HUDEP-2 (cell line): ENCODE measurements at regions not wholly inside any gene's neighbourhood (a gene's known extent, or its start where the extent isn't known, plus 50 kb on each side); places are given as distances from the start of the nearest gene placed in this dataset.
"Not testable (repeated sequence)": the region's sequence is repeated elsewhere in the genome, so short reads cannot be mapped to it uniquely, and the experiment has no call there.

Experiments used
- DNase-seq, 76 experiments: peaks; one replicate each; lab custom pipeline; 2025; ENCODE audit not compliant: unreplicated experiment in 76 of 76; lab: John Stamatoyannopoulos, UW

- DNase-seq = no peak
Measured at GRCh38 chr7:68748934-68749900, 849.1 kb upstream of the AUTS2 start.

GRCh38 chr7:68752485-68753178 lies 845.6 kb upstream of the AUTS2 start:
- no peak for DNase-seq

DNA sequence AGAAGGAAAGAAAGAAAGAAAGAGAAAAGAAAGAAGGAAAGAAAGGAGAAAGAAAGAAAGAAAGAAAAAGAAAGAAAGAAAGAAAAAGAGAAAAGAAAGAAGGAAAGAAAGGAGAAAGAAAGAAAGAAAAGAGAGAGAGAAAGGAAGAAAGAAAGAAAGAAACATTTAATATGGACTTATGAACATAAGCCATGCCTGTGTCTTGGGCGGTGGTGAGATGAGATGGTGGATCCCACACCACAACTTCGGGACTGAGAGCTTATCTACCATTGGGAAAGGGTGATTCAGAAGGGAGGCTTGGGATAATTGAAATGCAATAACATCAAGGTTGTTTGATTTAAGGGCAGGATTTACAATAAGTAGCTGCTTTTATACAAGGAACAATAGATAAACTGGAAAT lies 843.9 kb upstream of the AUTS2 start:
- DNase-seq = no peak

GRCh38 chr7:68756986-68757495 lies 841.2 kb upstream of the AUTS2 start:
- no peak for DNase-seq

DNA sequence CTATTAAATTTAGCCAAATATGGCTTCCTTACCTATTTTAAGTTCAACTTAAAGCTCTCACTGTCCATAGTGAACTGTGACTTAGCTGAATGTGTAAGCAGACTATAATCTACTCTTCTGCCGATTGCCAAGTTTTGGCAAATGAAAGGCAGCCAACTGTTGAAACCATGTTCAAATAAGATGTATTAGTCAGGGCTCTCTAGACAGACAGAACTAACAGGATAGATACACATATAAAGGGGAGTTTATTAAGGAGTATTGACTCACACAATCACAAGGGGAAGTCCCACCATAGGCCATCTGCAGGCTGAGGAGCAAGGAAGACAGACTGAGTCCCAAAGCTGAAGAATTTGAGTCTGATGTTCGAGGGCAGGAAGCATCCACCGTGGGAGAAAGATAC lies 837.7 kb upstream of the AUTS2 start:
- no peak for DNase-seq

GRCh38 chr7:68767462-68767861 lies 830.8 kb upstream of the AUTS2 start:
- DNase-seq = no peak

DNA sequence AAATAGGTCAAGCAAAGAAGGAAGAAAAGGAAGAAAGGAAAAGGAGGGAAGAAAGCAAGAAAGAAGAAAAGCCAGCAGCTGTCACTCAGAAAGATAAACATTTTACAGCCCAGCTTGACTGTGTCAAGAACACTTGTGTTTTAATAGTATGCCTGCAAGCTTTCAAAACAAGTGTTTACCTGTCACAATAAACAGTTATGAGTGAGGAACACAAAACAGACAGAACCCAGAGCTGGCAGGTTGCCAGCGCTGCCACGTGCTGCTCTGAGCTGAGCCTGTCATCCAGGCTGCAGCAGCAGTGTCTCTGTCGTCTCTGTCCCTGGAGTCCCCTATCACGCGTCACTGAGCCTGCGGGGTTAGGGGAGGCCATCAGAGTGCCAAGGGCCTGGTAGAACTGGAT lies 827.6 kb upstream of the AUTS2 start:
- DNase-seq = no peak

GRCh38 chr7:68776326-68776725 lies 821.9 kb upstream of the AUTS2 start:
- no peak for DNase-seq

GRCh38 chr7:68783684-68784083 lies 814.6 kb upstream of the AUTS2 start:
- DNase-seq = no peak

DNA sequence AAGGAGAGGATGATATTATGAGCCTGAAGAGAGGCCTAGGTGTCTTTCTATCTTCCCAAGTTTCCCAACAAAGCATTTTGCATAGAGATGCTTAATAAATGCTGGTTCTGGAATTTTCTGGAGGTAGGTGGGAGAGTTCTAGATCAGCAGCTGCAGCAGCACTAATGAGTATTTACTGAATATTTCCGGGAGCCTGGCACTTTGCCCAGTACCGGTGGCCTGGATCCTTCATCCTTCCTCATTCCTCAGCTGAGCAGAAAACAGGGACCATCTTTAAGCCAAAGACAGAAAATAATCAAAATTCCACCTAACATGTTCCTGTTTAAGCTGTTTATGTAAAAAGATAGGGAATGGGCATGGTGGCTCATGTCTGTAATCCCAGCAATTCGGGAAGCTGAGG lies 813.2 kb upstream of the AUTS2 start:
- no peak for DNase-seq

- DNase-seq = no peak
Measured at GRCh38 chr7:68787566-68787965, 810.7 kb upstream of the AUTS2 start.

GRCh38 chr7:68788529-68788928 lies 809.7 kb upstream of the AUTS2 start:
- not testable (repeated sequence) for DNase-seq

GRCh38 chr7:68789597-68789996 lies 808.7 kb upstream of the AUTS2 start:
- no peak for DNase-seq

- no peak for DNase-seq
Measured at GRCh38 chr7:68792351-68792750, 805.9 kb upstream of the AUTS2 start.

DNA sequence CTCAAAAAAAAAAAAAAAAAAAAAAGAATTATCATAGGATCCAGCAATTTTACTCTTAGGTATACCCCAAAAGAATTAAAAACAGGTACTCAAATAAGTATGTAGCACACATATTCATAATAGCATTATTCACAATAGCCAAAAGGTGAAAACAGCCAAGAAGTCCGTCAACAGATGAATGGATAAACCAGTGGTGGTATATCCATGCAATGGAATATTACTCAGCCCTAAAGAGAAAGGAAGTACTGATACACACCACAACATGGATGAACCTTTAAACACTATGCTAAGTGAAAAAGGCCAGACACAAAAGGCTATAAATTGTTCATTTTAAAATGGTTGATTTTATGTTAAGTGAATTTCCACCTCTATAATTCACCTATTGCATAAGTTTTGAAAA lies 804.8 kb upstream of the AUTS2 start:
- DNase-seq = no peak

GRCh38 chr7:68800316-68800715 lies 798.0 kb upstream of the AUTS2 start:
- no peak for DNase-seq

GRCh38 chr7:68805159-68805558 lies 793.1 kb upstream of the AUTS2 start:
- DNase-seq = no peak

GRCh38 chr7:68807666-68808065 lies 790.6 kb upstream of the AUTS2 start:
- DNase-seq = no peak

- no peak for DNase-seq
Measured at GRCh38 chr7:68813551-68814080, 784.7 kb upstream of the AUTS2 start.

- no peak for DNase-seq
Measured at GRCh38 chr7:68816491-68816890, 781.8 kb upstream of the AUTS2 start.

DNA sequence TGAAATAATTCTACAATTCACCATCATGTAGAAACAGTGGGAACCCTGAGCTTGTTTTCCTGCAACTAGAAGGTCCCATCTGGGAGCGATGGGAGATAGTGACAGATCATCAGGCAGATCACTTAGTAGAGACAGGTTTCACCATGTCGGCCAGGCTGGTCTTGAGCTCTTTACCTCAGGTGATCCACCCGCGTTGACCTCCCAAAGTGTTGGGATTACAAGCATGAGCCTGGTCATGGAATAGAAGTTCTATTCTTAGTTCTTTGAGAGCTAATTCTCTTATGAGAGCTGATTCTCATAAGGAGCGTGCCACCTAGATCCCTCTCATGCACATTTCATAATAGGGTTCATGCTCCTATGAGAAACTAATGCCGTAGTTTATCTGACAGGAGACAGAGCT lies 778.0 kb upstream of the AUTS2 start:
- DNase-seq = no peak

GRCh38 chr7:68821846-68822245 lies 776.4 kb upstream of the AUTS2 start:
- DNase-seq = no peak
